RWPE1 (cell line): ENCODE measurements at regions not wholly inside any gene's neighbourhood (a gene's known extent, or its start where the extent isn't known, plus 50 kb on each side); places are given as distances from the start of the nearest gene placed in this dataset.

ENCODE experiments used
- CTCF ChIA-PET: fragments of 350-600 bp; sonication (Branson Sonifier 250); formaldehyde crosslinking; extraction: SDS; loops from one replicate; lab custom pipeline; 2021; lab: Yijun Ruan, JAX
- POLR2A ChIA-PET: fragments of 400-600 bp; formaldehyde crosslinking; extraction: SDS; loops from one replicate; lab custom pipeline; 2020; ENCODE audit warnings: antibody characterized with exemption; ENCODE audit not compliant: low non-redundant PET; lab: Yijun Ruan, JAX
- DNase-seq: peaks from one replicate; pipeline ENCODE4 v3.0.0; 2012; ENCODE audit warnings: low spot score
- H3K27ac ChIP-seq: fragments of 450-650 bp; 2 replicates; pipeline ENCODE4 v1.5.1; 2017
- CTCF ChIP-seq: fragments of 450-650 bp; conservative IDR thresholded peaks from 2 replicates; pipeline ENCODE4 v1.5.1; 2017; ENCODE audit warnings: low read depth, mild to moderate bottlenecking

DNA sequence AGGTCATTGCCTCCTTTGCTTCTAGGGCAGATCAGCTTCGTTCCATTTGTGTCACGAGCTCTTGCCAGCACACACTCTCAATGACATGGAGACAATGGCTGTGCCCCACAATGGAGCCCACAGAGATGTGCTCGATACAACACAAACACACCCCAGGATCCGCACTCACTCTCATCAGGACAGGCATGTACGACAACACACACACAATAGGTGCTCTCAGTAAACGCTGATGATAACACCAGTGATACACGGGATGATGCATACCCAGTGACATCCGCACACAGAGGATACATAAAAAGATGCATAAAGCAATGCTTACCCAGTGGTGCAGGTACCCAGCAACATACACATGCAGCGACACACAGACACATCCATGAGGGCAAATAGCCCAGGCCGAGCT, 61.2 kb upstream of the LBX1 start:
- DNase-seq, result no peak
- TF ChIP-seq CTCF, result no peak
- POLR2A ChIA-PET, result no interaction called here
- no peak overlapping the region for H3K27ac ChIP-seq
- CTCF ChIA-PET, result interaction anchor here (0.6 to 8.4 kb wide), 7 partner anchors 8 to 177 kb away, joined by 3 to 108 read pairs (median 5); no protein-coding TSS in a partner anchor

DNA sequence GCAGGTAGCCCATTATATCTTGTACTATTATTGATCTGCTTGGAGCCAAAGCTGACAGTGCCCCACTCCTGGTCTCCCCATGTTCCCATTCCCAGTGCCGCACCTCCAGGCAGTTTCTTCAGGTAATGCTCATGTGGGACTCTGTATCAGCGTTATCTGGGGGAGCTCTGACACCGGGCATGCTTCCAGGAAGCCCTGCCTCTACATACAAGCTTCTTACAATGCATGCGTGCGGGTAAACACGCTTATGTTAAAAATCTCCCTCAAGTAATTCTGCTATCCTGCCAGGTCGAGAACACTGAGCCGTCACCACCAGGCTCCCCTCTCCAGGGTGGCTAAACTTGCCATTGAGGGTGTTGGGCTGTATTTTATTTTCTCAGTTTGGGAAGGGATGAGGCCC, 61.6 kb upstream of the LBX1 start:
- no peak overlapping the region for H3K27ac ChIP-seq
- ChIA-PET CTCF (interaction anchor here (0.8 to 8.4 kb wide), 5 partner anchors 13 to 177 kb away, joined by 3 to 108 read pairs (median 5); no protein-coding TSS in a partner anchor), POLR2A (no interaction called here)

DNA sequence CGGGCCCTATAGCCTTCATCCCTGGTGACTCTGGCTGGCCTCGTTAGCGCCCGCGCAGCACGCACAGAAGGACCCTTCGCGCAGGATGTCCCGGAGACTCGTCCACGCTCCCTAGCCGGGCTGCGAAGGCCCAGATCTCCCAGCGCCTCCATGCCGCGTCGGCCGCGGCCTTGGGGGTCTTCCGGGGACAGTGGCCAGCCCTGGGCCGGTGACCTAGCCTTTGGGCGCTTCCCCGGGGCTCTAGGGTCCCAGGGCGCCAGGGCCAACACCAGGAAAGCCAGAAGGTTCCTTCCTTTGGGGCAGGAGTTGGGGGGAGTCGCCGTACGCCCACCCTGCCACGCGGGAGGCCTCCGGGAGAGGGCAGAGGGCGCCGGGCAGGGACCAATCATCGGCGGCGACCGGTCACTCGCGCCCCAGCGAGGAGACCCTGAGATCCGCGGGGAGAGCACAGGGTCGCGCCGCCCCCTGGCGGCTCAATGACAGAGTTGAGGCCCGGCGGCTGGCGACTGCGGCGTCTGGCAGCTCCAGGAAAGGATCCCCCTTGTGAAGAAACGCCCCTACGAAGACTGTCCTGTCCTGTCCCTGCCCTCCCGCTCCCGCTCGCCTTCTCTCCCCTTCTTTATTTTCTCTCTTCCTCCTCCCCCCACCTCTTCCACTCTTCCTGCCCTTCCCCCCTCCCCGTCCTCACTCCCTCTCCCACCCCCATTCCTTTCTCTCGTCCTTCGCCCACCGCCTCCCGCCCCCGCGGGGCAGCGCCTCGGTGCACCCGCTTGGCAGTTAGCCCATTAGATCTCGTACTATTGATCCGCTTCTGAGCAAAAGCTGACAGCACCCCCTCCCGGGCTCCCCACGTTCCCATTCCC, 62.3 kb upstream of the LBX1 start:
- CTCF ChIA-PET, result interaction anchor here (0.5 to 8.4 kb wide), 18 partner anchors 9 to 862 kb away, joined by 3 to 108 read pairs (median 4); partner anchors contain the start of gene LBX1
- no peak overlapping the region for H3K27ac ChIP-seq
- DNase-seq, result peak; percentile 55
- POLR2A ChIA-PET, result no interaction called here
- TF ChIP-seq CTCF, result peak; percentile 62

More for the DNA sequence above, 61.6 kb upstream of the LBX1 start:
- DNase-seq, result no peak
- no peak for TF ChIP-seq CTCF

DNA sequence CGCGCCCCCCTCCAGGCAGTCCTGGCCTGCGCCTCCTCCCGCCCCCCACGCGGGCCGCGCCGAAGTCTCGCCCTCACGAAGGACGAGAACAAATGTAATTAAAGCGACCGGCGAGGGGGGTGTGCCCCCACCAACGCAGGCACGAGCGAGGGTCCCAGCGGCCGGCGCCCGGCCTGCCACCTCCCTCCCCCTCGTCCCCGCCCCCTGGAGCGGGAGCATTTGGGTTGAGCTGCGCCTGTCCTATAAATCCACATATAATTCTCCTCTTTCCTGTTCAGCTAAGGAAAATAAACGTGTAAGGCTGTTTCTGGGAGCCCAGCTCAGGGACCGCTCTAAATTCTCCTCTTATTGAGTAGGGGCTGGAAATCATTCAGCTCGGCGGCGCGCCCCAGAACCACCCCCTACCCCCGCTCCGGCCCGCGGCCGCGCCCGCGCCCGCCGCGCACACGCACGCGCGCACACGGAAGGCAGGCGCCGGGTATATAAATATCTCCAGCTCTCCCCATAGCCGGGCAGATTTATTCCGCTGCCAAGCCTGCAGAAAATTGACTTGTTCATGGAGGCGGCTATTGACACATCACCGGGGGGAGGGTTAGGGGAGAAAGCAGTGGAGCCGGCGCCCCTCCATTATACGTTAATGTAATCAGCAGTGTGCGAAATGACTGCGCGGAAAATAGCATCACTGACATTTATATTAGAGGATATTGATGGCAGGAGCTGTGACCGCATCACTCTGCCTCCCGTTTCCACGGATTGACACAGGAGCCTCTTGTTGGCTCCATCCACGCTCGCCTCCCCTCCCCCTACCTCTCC, 61.6 kb upstream of the BTRC start:
- no peak overlapping the region for H3K27ac ChIP-seq
- CTCF ChIA-PET, result interaction anchor here (0.5 to 8.4 kb wide), 19 partner anchors 9 to 861 kb away, joined by 3 to 108 read pairs (median 4); partner anchors contain the start of gene LBX1
- POLR2A ChIA-PET, result no interaction called here
- DNase-seq, result no peak
- TF ChIP-seq CTCF, result no peak

GRCh38 chr10:101293007-101293723, 60.8 kb upstream of the BTRC start:
- DNase-seq, result no peak
- no peak for TF ChIP-seq CTCF
- ChIA-PET CTCF (interaction anchor here (0.6 to 8.4 kb wide), 5 partner anchors 13 to 265 kb away, joined by 3 to 108 read pairs (median 3); no protein-coding TSS in a partner anchor), POLR2A (no interaction called here)
- no peak overlapping the region for H3K27ac ChIP-seq

DNA sequence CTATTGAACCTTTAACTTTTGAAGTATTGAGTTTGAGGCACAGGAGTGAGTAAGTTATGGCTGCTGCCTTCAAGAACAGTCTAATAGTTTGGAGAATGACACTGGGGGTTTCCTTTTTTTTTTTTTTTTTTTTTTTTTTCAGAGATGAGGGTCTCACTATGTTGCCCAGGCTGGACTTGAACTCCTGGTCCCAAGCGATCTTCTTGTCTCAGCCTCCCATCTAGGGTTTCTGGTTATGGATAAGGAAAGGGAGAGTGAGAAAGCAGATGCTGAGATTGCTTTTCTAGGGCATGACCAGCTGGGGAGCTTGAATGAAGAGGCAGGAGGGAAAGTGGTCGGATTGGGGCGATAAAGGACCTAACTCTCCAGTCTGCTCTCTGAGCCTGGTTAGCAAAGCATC, 59.9 kb upstream of the BTRC start:
- H3K27ac ChIP-seq, result no peak overlapping the region
- DNase-seq, result no peak
- TF ChIP-seq CTCF, result no peak
- ChIA-PET POLR2A (no interaction called here), CTCF (interaction anchor here (2.2 kb wide), 1 partner anchor 80 kb away, joined by 7 read pairs; no protein-coding TSS in a partner anchor)
